ENCODE measurements at regions not wholly inside any gene's neighbourhood (a gene's known extent, or its start where the extent isn't known, plus 50 kb on each side); places are given as distances from the start of the nearest gene placed in this dataset.

GRCh38 chr12:94702696-94703095, 52.3 kb upstream of the TMCC3 start:
- DNase-seq (no peak), ATAC-seq (no peak)
- Histone ChIP-seq H3K27ac (no peak overlapping the region), H3K36me3 (no peaks in the 10 kb centered on the region), H3K9me3 (no peaks in the 10 kb centered on the region), H3K4me1 (peaks cover 23% of the 10 kb centered on the region), H3K4me3 (no peak overlapping the region), H3K27me3 (ENCODE audit: low read depth) (no peaks in the 10 kb centered on the region)
- intact Hi-C loops (cut with DNase I): no loop called here
- no peak for TF ChIP-seq CTCF (IDR thresholded peaks at IDR 0.05)

- H3K9me3 ChIP-seq: no peaks in the 10 kb centered on the region
- H3K27me3 ChIP-seq (ENCODE audit: low read depth): no peaks in the 10 kb centered on the region
- no peak overlapping the region for H3K4me3 ChIP-seq
- H3K36me3 ChIP-seq: no peaks in the 10 kb centered on the region
- peaks cover 17% of the 10 kb centered on the region for H3K4me1 ChIP-seq
- H3K27ac ChIP-seq: no peak overlapping the region
- DNase-seq (no peak), ATAC-seq (no peak)
- TF ChIP-seq CTCF (IDR thresholded peaks at IDR 0.05): no peak
- intact Hi-C loops (cut with DNase I): no loop called here
Measured at GRCh38 chr12:94701711-94702110, 51.4 kb upstream of the TMCC3 start.

- Histone ChIP-seq H3K27ac (no peak overlapping the region), H3K4me1 (peaks cover 17% of the 10 kb centered on the region), H3K27me3 (ENCODE audit: low read depth) (no peaks in the 10 kb centered on the region), H3K9me3 (no peaks in the 10 kb centered on the region), H3K36me3 (no peaks in the 10 kb centered on the region), H3K4me3 (no peak overlapping the region)
- ATAC-seq (no peak), DNase-seq (no peak)
- no peak for TF ChIP-seq CTCF (IDR thresholded peaks at IDR 0.05)
- intact Hi-C loops (cut with DNase I): no loop called here
Measured at GRCh38 chr12:94700662-94701061, 50.3 kb upstream of the TMCC3 start.

Measured in lower lobe of right lung (tissue), 2 donors.